IMR-90 (cell line): ENCODE measurements at regions not wholly inside any gene's neighbourhood (a gene's known extent, or its start where the extent isn't known, plus 50 kb on each side); places are given as distances from the start of the nearest gene placed in this dataset.
"Not testable (repeated sequence)": the region's sequence is repeated elsewhere in the genome, so short reads cannot be mapped to it uniquely, and the experiment has no call there.

ENCODE experiments used
- ATAC-seq: fragments of 200-7000 bp; cut with Tn5 transposase; 2 replicates; pipeline ENCODE4 v1.9.1; 2020; ENCODE audit warnings: low read depth, mild to moderate bottlenecking, moderate library complexity
- BruUV-seq: library from RNA; stranded (reverse); fragments of 400-500 nt; replicated peaks from 2 replicates; lab custom pipeline; 2021; lab: Mats Ljungman, UMichigan
- CTCF ChIA-PET: fragments of 300-600 bp; formaldehyde crosslinking; extraction: SDS; loops from one replicate; lab custom pipeline; 2021; ENCODE audit warnings: antibody characterized with exemption; lab: Yijun Ruan, JAX
- POLR2A ChIA-PET: fragments of 300-600 bp; sonication (Branson Sonifier 250); formaldehyde crosslinking; loops from one replicate; lab custom pipeline; 2022; ENCODE audit warnings: antibody characterized with exemption; ENCODE audit not compliant: unreplicated experiment; lab: Charles Lee
- DNase-seq: peaks from one replicate; pipeline ENCODE4 v3.0.0; 2013
- H2AFZ ChIP-seq: replicated peaks from 2 replicates; pipeline ENCODE3; 2013; ENCODE audit warnings: low read length, mild to moderate bottlenecking; ENCODE audit not compliant: poor library complexity
- H2AK5ac ChIP-seq: 2 replicates; pipeline ENCODE4 v1.6.1; 2013; ENCODE audit warnings: low read depth, low read length, inconsistent platforms
- H2AK9ac ChIP-seq: replicated peaks from 2 replicates; pipeline ENCODE3; 2013; ENCODE audit warnings: mild to moderate bottlenecking, low read depth, low read length, moderate library complexity; ENCODE audit not compliant: poor library complexity
- H2BK120ac ChIP-seq: 2 replicates; pipeline ENCODE4 v1.6.1; 2013; ENCODE audit warnings: low read depth, low read length, inconsistent platforms
- H2BK15ac ChIP-seq: 3 replicates; pipeline ENCODE4 v1.6.1; 2013; ENCODE audit warnings: low read depth, low read length, inconsistent platforms
- H2BK20ac ChIP-seq: 2 replicates; pipeline ENCODE4 v1.6.1; 2013; ENCODE audit warnings: low read depth, mild to moderate bottlenecking, inconsistent platforms, low read length, moderate library complexity
- H2BK5ac ChIP-seq: 2 replicates; pipeline ENCODE4 v1.6.1; 2013; ENCODE audit warnings: mild to moderate bottlenecking, low read depth, low read length, inconsistent platforms; ENCODE audit not compliant: poor library complexity, severe bottlenecking
- H3K14ac ChIP-seq: replicated peaks from 2 replicates; pipeline ENCODE4 v1.6.1; 2013; ENCODE audit warnings: low read depth, low read length, inconsistent platforms
- H3K18ac ChIP-seq: 2 replicates; pipeline ENCODE4 v1.6.1; 2013; ENCODE audit warnings: low read depth, low read length, control low read depth
- H3K23ac ChIP-seq: 2 replicates; pipeline ENCODE4 v1.6.1; 2013; ENCODE audit warnings: low read depth, low read length, inconsistent platforms
- H3K27ac ChIP-seq: 2 replicates; pipeline ENCODE4 v1.5.1; 2013; ENCODE audit warnings: mild to moderate bottlenecking, control low read depth, low read length; ENCODE audit not compliant: insufficient read depth
- H3K27me3 ChIP-seq: 2 replicates; pipeline ENCODE4 v1.6.1; 2013; ENCODE audit warnings: low read length; ENCODE audit not compliant: control insufficient read depth, insufficient read depth
- H3K36me3 ChIP-seq: 2 replicates; pipeline ENCODE4 v1.6.1; 2013; ENCODE audit warnings: low read length, mixed read lengths; ENCODE audit not compliant: control insufficient read depth, insufficient read depth
- H3K4ac ChIP-seq: 2 replicates; pipeline ENCODE4 v1.6.1; 2013; ENCODE audit warnings: low read depth, low read length, inconsistent platforms
- H3K4me1 ChIP-seq: 2 replicates; pipeline ENCODE4 v1.6.1; 2013; ENCODE audit warnings: low read length, mixed read lengths; ENCODE audit not compliant: control insufficient read depth, insufficient read depth
- H3K4me2 ChIP-seq: 2 replicates; pipeline ENCODE4 v1.6.1; 2013; ENCODE audit warnings: low read depth, mild to moderate bottlenecking, control low read depth, low read length, moderate library complexity
- H3K4me3 ChIP-seq: 2 replicates; pipeline ENCODE4 v1.5.1; 2013; ENCODE audit warnings: low read depth, mild to moderate bottlenecking, control low read depth, low read length, moderate library complexity; ENCODE audit not compliant: insufficient read depth
- H3K56ac ChIP-seq: 2 replicates; pipeline ENCODE4 v1.6.1; 2013; ENCODE audit warnings: low read length, inconsistent platforms; ENCODE audit not compliant: insufficient read depth; ENCODE audit errors: extremely low read depth
- H3K79me1 ChIP-seq, 2 experiments: 2 replicates each; pipeline ENCODE4 v1.6.1; 2013; ENCODE audit warnings: low read length in 2 of 2, inconsistent platforms in 1 of 2, low read depth in 1 of 2
- H3K9ac ChIP-seq: 2 replicates; pipeline ENCODE4 v1.6.1; 2013; ENCODE audit warnings: low read depth, low read length, control low read depth
- H3K9me1 ChIP-seq: 2 replicates; pipeline ENCODE4 v1.6.1; 2013; ENCODE audit warnings: low read length, inconsistent platforms; ENCODE audit not compliant: insufficient read depth
- H3K9me3 ChIP-seq: 2 replicates; pipeline ENCODE4 v1.6.1; 2013; ENCODE audit warnings: low read length; ENCODE audit not compliant: control insufficient read depth, insufficient read depth
- H4K20me1 ChIP-seq: 2 replicates; pipeline ENCODE4 v1.6.1; 2013; ENCODE audit warnings: low read length, inconsistent platforms; ENCODE audit not compliant: insufficient read depth
- H4K5ac ChIP-seq: 2 replicates; pipeline ENCODE4 v1.6.1; 2013; ENCODE audit warnings: mild to moderate bottlenecking, low read depth, low read length, control low read depth
- H4K8ac ChIP-seq, 2 experiments: 2 replicates each; pipeline ENCODE4 v1.6.1; 2013; ENCODE audit warnings: low read depth in 2 of 2, low read length in 2 of 2, control low read depth in 1 of 2, inconsistent platforms in 1 of 2
- H4K91ac ChIP-seq: 2 replicates; pipeline ENCODE4 v1.6.1; 2013; ENCODE audit warnings: low read depth, low read length, inconsistent platforms; ENCODE audit not compliant: insufficient read depth
- BHLHE40 ChIP-seq: fragments of 150-350 bp; IDR thresholded peaks from 2 replicates; pipeline ENCODE4 v1.6.1; 2016; ENCODE audit warnings: mild to moderate bottlenecking, low read depth, low read length
- CEBPB ChIP-seq: IDR thresholded peaks from 2 replicates; pipeline ENCODE4 v1.6.1; 2012; ENCODE audit warnings: low read depth, low read length, improper control_type of control experiment
- CHD1 ChIP-seq: IDR thresholded peaks from 2 replicates; pipeline ENCODE4 v1.6.1; 2012; ENCODE audit warnings: low read depth, low read length, improper control_type of control experiment
- MAFK ChIP-seq: IDR thresholded peaks from 2 replicates; pipeline ENCODE4 v1.6.1; 2012; ENCODE audit warnings: low read depth, low read length, improper control_type of control experiment
- MAZ ChIP-seq: IDR thresholded peaks from 2 replicates; pipeline ENCODE4 v1.6.1; 2012; ENCODE audit warnings: low read depth, mild to moderate bottlenecking, low read length, improper control_type of control experiment, moderate library complexity, borderline replicate concordance
- NFE2L2 ChIP-seq: fragments of 150-350 bp; IDR thresholded peaks from 2 replicates; pipeline ENCODE4 v1.6.1; 2016; ENCODE audit warnings: low read depth, mild to moderate bottlenecking, low read length
- POLR2A ChIP-seq: IDR thresholded peaks from 2 replicates; pipeline ENCODE4 v1.6.1; 2012; ENCODE audit warnings: mild to moderate bottlenecking, low read depth, low read length
- RCOR1 ChIP-seq: IDR thresholded peaks from 2 replicates; pipeline ENCODE4 v1.6.1; 2012; ENCODE audit warnings: mild to moderate bottlenecking, low read length, improper control_type of control experiment; ENCODE audit not compliant: insufficient replicate concordance
- RFX5 ChIP-seq: IDR thresholded peaks from 2 replicates; pipeline ENCODE4 v1.8.0; 2012; ENCODE audit warnings: low read depth, mild to moderate bottlenecking, low read length, moderate library complexity
- WGBS, 2 experiments: methylation state at CpG; one replicate each; pipeline versions ENCODE4 v1.1.5 to v1.1.7; 2013; ENCODE audit warnings: missing lambda C conversion rate in 2 of 2; ENCODE audit not compliant: insufficient read length in 1 of 2; ENCODE audit errors: extremely low coverage in 2 of 2; 5-methylcytosine and 5-hydroxymethylcytosine counted together
- dilution Hi-C: fragments of 300-500 bp; cut with HindIII; formaldehyde crosslinking; loops from one replicate; pipeline ENCODE4 v1.14.3; 2018; ENCODE audit warnings: low sequenced_read_pairs; ENCODE audit not compliant: unreplicated experiment
- in situ Hi-C: fragments of 300-500 bp; cut with MboI; formaldehyde crosslinking; loops from 3 replicates; pipeline ENCODE4 v1.14.3; 2019; ENCODE audit warnings: low sequenced_read_pairs, inconsistent platforms, mixed read lengths
- intact Hi-C: fragments of 100-400 bp; cut with micrococcal nuclease; formaldehyde crosslinking; loops from 2 replicates; pipeline ENCODE4 v1.10.0; 2022
- TF ChIP-seq, protein P1 (sequence below): conservative IDR thresholded peaks from 2 replicates; pipeline ENCODE4 v1.5.1; 2012; ENCODE audit warnings: mild to moderate bottlenecking, low read depth, low read length, improper control_type of control experiment

DNA sequence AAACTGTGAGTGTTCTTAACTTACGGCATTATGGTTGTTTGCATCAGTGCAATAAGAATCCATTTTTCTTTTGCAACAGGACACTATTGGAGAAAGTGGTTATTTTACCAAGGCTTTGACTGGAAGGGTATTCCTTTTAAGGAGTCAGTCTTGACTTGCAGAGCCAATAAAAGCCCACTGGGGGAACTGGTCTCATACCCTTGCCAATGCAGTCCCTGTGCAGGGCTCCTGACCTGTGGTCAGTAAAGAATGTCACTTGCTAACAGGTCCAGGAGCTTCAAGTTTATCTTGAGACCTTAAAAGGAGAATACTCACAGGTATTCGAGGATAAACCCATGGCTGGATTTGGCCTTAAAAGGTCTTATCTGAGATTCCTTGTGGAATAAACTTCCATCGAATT is 227.8 kb upstream of the GBE1 start:
- Histone ChIP-seq H3K14ac (no peak overlapping the region), H3K56ac (no peak overlapping the region)

DNA sequence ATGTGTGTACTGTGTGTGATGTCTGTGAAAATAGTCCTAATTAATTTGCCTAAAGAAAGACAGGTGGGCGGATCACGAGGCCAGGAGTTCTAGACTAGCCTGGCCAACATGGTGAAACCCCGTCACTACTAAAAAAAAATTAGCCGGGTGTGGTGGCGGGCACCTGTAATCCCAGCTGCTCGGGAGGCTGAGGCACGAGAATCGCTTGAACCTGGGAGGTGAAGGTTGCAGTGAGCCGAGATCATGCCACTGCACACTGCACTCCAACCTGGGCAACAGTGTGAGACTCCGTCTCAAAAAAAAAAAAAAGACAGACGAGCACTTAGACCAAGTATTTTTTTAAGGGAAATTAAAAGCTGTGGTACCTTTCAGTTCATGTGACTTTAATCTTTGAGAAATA is 226.0 kb upstream of the GBE1 start:
- H3K27me3 ChIP-seq, H2AFZ ChIP-seq, H3K23ac ChIP-seq, dilution Hi-C loops, H2BK15ac ChIP-seq, ATAC-seq, CTCF ChIA-PET, H2AK9ac ChIP-seq, BruUV-seq, H4K8ac ChIP-seq, H2BK120ac ChIP-seq, H4K5ac ChIP-seq, H4K20me1 ChIP-seq, H3K79me1 ChIP-seq, H3K4me1 ChIP-seq, H2BK20ac ChIP-seq, H4K91ac ChIP-seq, H3K18ac ChIP-seq, H2AK5ac ChIP-seq, H3K4ac ChIP-seq, H3K9me1 ChIP-seq, POLR2A ChIA-PET, intact Hi-C loops, in situ Hi-C loops, H3K36me3 ChIP-seq, H3K27ac ChIP-seq, H3K9me3 ChIP-seq, H2BK5ac ChIP-seq, H3K4me3 ChIP-seq, H3K9ac ChIP-seq, H3K14ac ChIP-seq, H3K56ac ChIP-seq, DNase-seq, H3K4me2 ChIP-seq: not testable (repeated sequence)
- 100% methylated on average over 1 of the region's 11 CpGs; no CpG with 5 or more reads in 1 of the 2 experiments for WGBS, 2 experiments

More for the DNA sequence above, 227.8 kb upstream of the GBE1 start:
- H2BK120ac ChIP-seq = no peak overlapping the region
- no peak overlapping the region for H3K4me2 ChIP-seq
- no peak overlapping the region for H3K23ac ChIP-seq
- H3K36me3 ChIP-seq = no peaks in the 10 kb centered on the region
- 67% methylated on average over 1 of the region's 3 CpGs; no CpG with 5 or more reads in 1 of the 2 experiments for WGBS, 2 experiments
- no peak overlapping the region for H4K5ac ChIP-seq
- H2BK15ac ChIP-seq = no peak overlapping the region
- POLR2A ChIA-PET = no interaction called here
- in situ Hi-C loops = no loop called here
- H2AFZ ChIP-seq = no peak overlapping the region
- no peaks in the 10 kb centered on the region for H3K79me1 ChIP-seq
- no peak overlapping the region for H2BK5ac ChIP-seq
- H3K4ac ChIP-seq = no peak overlapping the region
- CTCF ChIA-PET = no interaction called here
- H3K4me1 ChIP-seq = no peaks in the 10 kb centered on the region
- no peak overlapping the region for H3K4me3 ChIP-seq
- no TSS peak for BruUV-seq
- H3K9me1 ChIP-seq = no peaks in the 10 kb centered on the region
- no peak overlapping the region for H4K91ac ChIP-seq
- no peak overlapping the region for H2AK5ac ChIP-seq
- ATAC-seq (no peak), DNase-seq (no peak)
- no peak for TF ChIP-seq RFX5
- no peak for TF ChIP-seq MAFK
- TF ChIP-seq MAZ = no peak
- no peak for TF ChIP-seq RCOR1
- TF ChIP-seq NFE2L2 = no peak
- TF ChIP-seq POLR2A = no peak
- TF ChIP-seq CHD1 = no peak
- TF ChIP-seq BHLHE40 = no peak
- TF ChIP-seq CEBPB = no peak
- TF ChIP-seq, protein P1, sequence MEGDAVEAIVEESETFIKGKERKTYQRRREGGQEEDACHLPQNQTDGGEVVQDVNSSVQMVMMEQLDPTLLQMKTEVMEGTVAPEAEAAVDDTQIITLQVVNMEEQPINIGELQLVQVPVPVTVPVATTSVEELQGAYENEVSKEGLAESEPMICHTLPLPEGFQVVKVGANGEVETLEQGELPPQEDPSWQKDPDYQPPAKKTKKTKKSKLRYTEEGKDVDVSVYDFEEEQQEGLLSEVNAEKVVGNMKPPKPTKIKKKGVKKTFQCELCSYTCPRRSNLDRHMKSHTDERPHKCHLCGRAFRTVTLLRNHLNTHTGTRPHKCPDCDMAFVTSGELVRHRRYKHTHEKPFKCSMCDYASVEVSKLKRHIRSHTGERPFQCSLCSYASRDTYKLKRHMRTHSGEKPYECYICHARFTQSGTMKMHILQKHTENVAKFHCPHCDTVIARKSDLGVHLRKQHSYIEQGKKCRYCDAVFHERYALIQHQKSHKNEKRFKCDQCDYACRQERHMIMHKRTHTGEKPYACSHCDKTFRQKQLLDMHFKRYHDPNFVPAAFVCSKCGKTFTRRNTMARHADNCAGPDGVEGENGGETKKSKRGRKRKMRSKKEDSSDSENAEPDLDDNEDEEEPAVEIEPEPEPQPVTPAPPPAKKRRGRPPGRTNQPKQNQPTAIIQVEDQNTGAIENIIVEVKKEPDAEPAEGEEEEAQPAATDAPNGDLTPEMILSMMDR = no peak
- no peak overlapping the region for H4K8ac ChIP-seq
- no peaks in the 10 kb centered on the region for H3K9me3 ChIP-seq
- H3K9ac ChIP-seq = no peak overlapping the region
- no peak overlapping the region for H3K27ac ChIP-seq
- H3K18ac ChIP-seq = no peak overlapping the region
- no peaks in the 10 kb centered on the region for H4K20me1 ChIP-seq
- dilution Hi-C loops = no loop called here
- no peak overlapping the region for H2AK9ac ChIP-seq
- no peaks in the 10 kb centered on the region for H3K27me3 ChIP-seq
- intact Hi-C loops = no loop called here
- no peak overlapping the region for H2BK20ac ChIP-seq
